ENCODE measurements at regions not wholly inside any gene's neighbourhood (a gene's known extent, or its start where the extent isn't known, plus 50 kb on each side); places are given as distances from the start of the nearest gene placed in this dataset.

- no peak for TF ChIP-seq CTCF (conservative IDR thresholded peaks at IDR 0.05; ENCODE audit: low read depth, low read length)
- DNase-seq (ENCODE audit: low read depth) = no peak
- no peak overlapping the region for H3K4me3 ChIP-seq (ENCODE audit: low read length)
Measured at GRCh38 chr3:118272991-118273390, 761.7 kb downstream of the IGSF11 start.

GRCh38 chr3:118277814-118278213, 756.8 kb downstream of the IGSF11 start:
- H3K4me3 ChIP-seq (ENCODE audit: low read length) = no peak overlapping the region
- no peak for TF ChIP-seq CTCF (conservative IDR thresholded peaks at IDR 0.05; ENCODE audit: low read depth, low read length)
- no peak for DNase-seq (ENCODE audit: low read depth)

GRCh38 chr3:118292841-118293240, 741.8 kb downstream of the IGSF11 start:
- H3K4me3 ChIP-seq (ENCODE audit: low read length) = no peak overlapping the region
- no peak for TF ChIP-seq CTCF (conservative IDR thresholded peaks at IDR 0.05; ENCODE audit: low read depth, low read length)
- DNase-seq (ENCODE audit: low read depth) = no peak

GRCh38 chr3:118298133-118298532, 736.5 kb downstream of the IGSF11 start:
- no peak for TF ChIP-seq CTCF (conservative IDR thresholded peaks at IDR 0.05; ENCODE audit: low read depth, low read length)
- no peak for DNase-seq (ENCODE audit: low read depth)
- H3K4me3 ChIP-seq (ENCODE audit: low read length) = no peak overlapping the region

GRCh38 chr3:118304557-118304956, 730.1 kb downstream of the IGSF11 start:
- TF ChIP-seq CTCF (conservative IDR thresholded peaks at IDR 0.05; ENCODE audit: low read depth, low read length) = no peak
- DNase-seq (ENCODE audit: low read depth) = no peak
- no peak overlapping the region for H3K4me3 ChIP-seq (ENCODE audit: low read length)

- no peak overlapping the region for H3K4me3 ChIP-seq (ENCODE audit: low read length)
- no peak for DNase-seq (ENCODE audit: low read depth)
- no peak for TF ChIP-seq CTCF (conservative IDR thresholded peaks at IDR 0.05; ENCODE audit: low read depth, low read length)
Measured at GRCh38 chr3:118332699-118333098, 701.9 kb downstream of the IGSF11 start.

GRCh38 chr3:118337649-118338048, 697.0 kb downstream of the IGSF11 start:
- DNase-seq (ENCODE audit: low read depth) = no peak
- no peak for TF ChIP-seq CTCF (conservative IDR thresholded peaks at IDR 0.05; ENCODE audit: low read depth, low read length)
- no peak overlapping the region for H3K4me3 ChIP-seq (ENCODE audit: low read length)
